ENCODE measurements at regions not wholly inside any gene's neighbourhood (a gene's known extent, or its start where the extent isn't known, plus 50 kb on each side); places are given as distances from the start of the nearest gene placed in this dataset.

GRCh38 chr1:234988155-234988517 is 140.5 kb downstream of the TOMM20 start:
- DNase-seq = no peak

GRCh38 chr1:234987415-234988154 is 141.1 kb downstream of the TOMM20 start:
- DNase-seq = peak in 1 of 2 experiments; percentile 13

GRCh38 chr1:234986750-234987414 is 141.8 kb downstream of the TOMM20 start:
- no peak for DNase-seq

- DNase-seq = no peak
Observed at GRCh38 chr1:234985516-234986294, 142.9 kb downstream of the TOMM20 start.

- no peak for DNase-seq
Observed at GRCh38 chr1:234985007-234985370, 143.6 kb downstream of the TOMM20 start.

GRCh38 chr1:234983564-234984238 is 144.9 kb downstream of the TOMM20 start:
- no peak for DNase-seq

GRCh38 chr1:234981758-234982157 is 146.9 kb downstream of the TOMM20 start:
- DNase-seq = no peak

- peak; percentile 62 to 87 for DNase-seq
Observed at GRCh38 chr1:234980645-234981396, 147.8 kb downstream of the TOMM20 start.

- DNase-seq = no peak
Observed at GRCh38 chr1:234980291-234980644, 148.4 kb downstream of the TOMM20 start.

- no peak for DNase-seq
Observed at GRCh38 chr1:234979296-234980279, 149.0 kb downstream of the TOMM20 start.

GRCh38 chr1:234978397-234979295 is 150.0 kb downstream of the TOMM20 start:
- peak; percentile 33 to 58 for DNase-seq

GRCh38 chr1:234977875-234978396 is 150.7 kb downstream of the TOMM20 start:
- DNase-seq = no peak

- DNase-seq = no peak
Observed at GRCh38 chr1:234976861-234977680, 151.6 kb downstream of the TOMM20 start.

GRCh38 chr1:234975941-234976860 is 152.4 kb downstream of the TOMM20 start:
- no peak for DNase-seq

GRCh38 chr1:234975122-234975940 is 153.3 kb downstream of the TOMM20 start:
- DNase-seq = no peak

- DNase-seq = no peak
Observed at GRCh38 chr1:234973426-234974250, 155.0 kb downstream of the TOMM20 start.

Data from stimulated activated CD4-positive, alpha-beta T cell treated with anti-CD3 and anti-CD28 coated beads, Interleukin-4, amount 100 ng/mL, for 4 hours (primary cell).